Naive B cell (primary cell): ENCODE measurements at regions not wholly inside any gene's neighbourhood (a gene's known extent, or its start where the extent isn't known, plus 50 kb on each side); places are given as distances from the start of the nearest gene placed in this dataset.
A peak's percentile ranks its signal among the peaks of the same experiment; 100 is the strongest.

Experiments
- ATAC-seq, 2 donors: fragments of 150-1000 bp; cut with Tn5 transposase; 2 replicates each; pipeline ENCODE4 v1.10.0; 2021; ENCODE audit warnings: low read depth in 2 of 2, mild to moderate bottlenecking in 2 of 2, moderate library complexity in 2 of 2
- DNase-seq: peaks from one replicate; pipeline ENCODE4 v3.0.0; 2022
- H3K27ac Mint-ChIP-seq, 6 donors: one replicate each; pipeline ENCODE4 v1.8.0; 2020 to 2022; ENCODE audit warnings: mild to moderate bottlenecking in 6 of 6, mixed read lengths in 6 of 6, moderate library complexity in 5 of 6, inconsistent platforms in 2 of 6
- H3K27me3 Mint-ChIP-seq, 3 donors: one replicate each; pipeline ENCODE4 v1.8.0; 2021 to 2022; ENCODE audit warnings: mixed read lengths in 3 of 3, mild to moderate bottlenecking in 1 of 3
- H3K36me3 Mint-ChIP-seq, 2 donors: one replicate each; pipeline ENCODE4 v1.8.0; 2020 to 2022; ENCODE audit warnings: mixed read lengths in 2 of 2, inconsistent platforms in 1 of 2, mild to moderate bottlenecking in 1 of 2
- H3K4me1 Mint-ChIP-seq, 3 donors: one replicate each; pipeline ENCODE4 v1.8.0; 2020 to 2022; ENCODE audit warnings: mixed read lengths in 3 of 3, inconsistent platforms in 1 of 3, mild to moderate bottlenecking in 1 of 3, moderate library complexity in 1 of 3
- H3K4me3 Mint-ChIP-seq, 8 donors: one replicate each; pipeline ENCODE4 v1.8.0; 2020 to 2022; ENCODE audit warnings: mild to moderate bottlenecking in 8 of 8, mixed read lengths in 8 of 8, moderate library complexity in 8 of 8, inconsistent platforms in 2 of 8
- H3K9me3 Mint-ChIP-seq, 7 donors: one replicate each; pipeline ENCODE4 v1.8.0; 2020 to 2022; ENCODE audit warnings: mixed read lengths in 7 of 7, mild to moderate bottlenecking in 5 of 7, inconsistent platforms in 2 of 7, moderate library complexity in 1 of 7

- ATAC-seq: no peak
- no peak for DNase-seq
- Mint-ChIP-seq H3K4me3 (no peak overlapping the region), H3K9me3 (peaks cover 3 to 13% (median 9%) of the 10 kb centered on the region in 7 donors), H3K36me3 (peaks cover 0 to 8% of the 10 kb centered on the region in 2 donors), H3K27ac (no peak overlapping the region), H3K27me3 (no peaks in the 10 kb centered on the region), H3K4me1 (no peaks in the 10 kb centered on the region)
Observed at GRCh38 chr4:187276736-187277408, 553.2 kb upstream of the FAT1 start.

- DNase-seq: no peak
- no peak overlapping the region for H3K4me3 Mint-ChIP-seq
- no peak overlapping the region for H3K27ac Mint-ChIP-seq
- H3K27me3 Mint-ChIP-seq: no peaks in the 10 kb centered on the region
- H3K9me3 Mint-ChIP-seq: peaks cover 0 to 27% (median 15%) of the 10 kb centered on the region in 7 donors
- H3K4me1 Mint-ChIP-seq: no peaks in the 10 kb centered on the region
- peaks cover 0 to 8% of the 10 kb centered on the region in 2 donors for H3K36me3 Mint-ChIP-seq
- ATAC-seq: no peak
Observed at GRCh38 chr4:187283201-187283955, 559.7 kb upstream of the FAT1 start.

- Mint-ChIP-seq H3K4me3 (no peak overlapping the region), H3K9me3 (peaks cover 0 to 26% (median 8%) of the 10 kb centered on the region in 7 donors), H3K36me3 (no peaks in the 10 kb centered on the region), H3K4me1 (no peaks in the 10 kb centered on the region), H3K27ac (peak overlapping the region in 1 of 6 donors; percentile 15), H3K27me3 (no peaks in the 10 kb centered on the region)
- ATAC-seq (no peak), DNase-seq (no peak)
Observed at GRCh38 chr4:187286525-187286924, 562.9 kb upstream of the FAT1 start.

GRCh38 chr4:187289371-187289770, 565.7 kb upstream of the FAT1 start:
- no peak for DNase-seq
- H3K4me3 Mint-ChIP-seq: no peak overlapping the region
- ATAC-seq: no peak
- peaks cover 0 to 35% (median 6%) of the 10 kb centered on the region in 7 donors for H3K9me3 Mint-ChIP-seq
- H3K36me3 Mint-ChIP-seq: no peaks in the 10 kb centered on the region
- H3K4me1 Mint-ChIP-seq: no peaks in the 10 kb centered on the region
- no peak overlapping the region for H3K27ac Mint-ChIP-seq
- no peaks in the 10 kb centered on the region for H3K27me3 Mint-ChIP-seq

GRCh38 chr4:187294861-187295260, 571.2 kb upstream of the FAT1 start:
- DNase-seq (no peak), ATAC-seq (no peak)
- H3K27me3 Mint-ChIP-seq: no peaks in the 10 kb centered on the region
- peaks cover 6 to 8% of the 10 kb centered on the region in 2 donors for H3K36me3 Mint-ChIP-seq
- H3K27ac Mint-ChIP-seq: no peak overlapping the region
- no peaks in the 10 kb centered on the region for H3K4me1 Mint-ChIP-seq
- H3K9me3 Mint-ChIP-seq: peaks cover 19 to 58% (median 22%) of the 10 kb centered on the region in 7 donors
- no peak overlapping the region for H3K4me3 Mint-ChIP-seq

GRCh38 chr4:187301923-187302322, 578.3 kb upstream of the FAT1 start:
- no peak overlapping the region for H3K27ac Mint-ChIP-seq
- no peaks in the 10 kb centered on the region for H3K4me1 Mint-ChIP-seq
- ATAC-seq (no peak), DNase-seq (no peak)
- H3K27me3 Mint-ChIP-seq: no peaks in the 10 kb centered on the region
- peaks cover 4% of the 10 kb centered on the region in 2 donors for H3K36me3 Mint-ChIP-seq
- peaks cover 4 to 24% (median 15%) of the 10 kb centered on the region in 7 donors for H3K9me3 Mint-ChIP-seq
- H3K4me3 Mint-ChIP-seq: no peak overlapping the region

- Mint-ChIP-seq H3K4me1 (no peaks in the 10 kb centered on the region), H3K4me3 (no peak overlapping the region), H3K27me3 (no peaks in the 10 kb centered on the region), H3K36me3 (no peaks in the 10 kb centered on the region), H3K27ac (no peak overlapping the region), H3K9me3 (peaks cover 0 to 18% (median 11%) of the 10 kb centered on the region in 7 donors)
- no peak for DNase-seq
- no peak for ATAC-seq
Observed at GRCh38 chr4:187302457-187303150, 578.9 kb upstream of the FAT1 start.

- peaks cover 0 to 10% (median 7%) of the 10 kb centered on the region in 7 donors for H3K9me3 Mint-ChIP-seq
- DNase-seq (no peak), ATAC-seq (no peak)
- H3K4me1 Mint-ChIP-seq: no peaks in the 10 kb centered on the region
- H3K27me3 Mint-ChIP-seq: no peaks in the 10 kb centered on the region
- H3K36me3 Mint-ChIP-seq: no peaks in the 10 kb centered on the region
- no peak overlapping the region for H3K27ac Mint-ChIP-seq
- no peak overlapping the region for H3K4me3 Mint-ChIP-seq
Observed at GRCh38 chr4:187304133-187304532, 580.5 kb upstream of the FAT1 start.

GRCh38 chr4:187307131-187307530, 583.5 kb upstream of the FAT1 start:
- Mint-ChIP-seq H3K4me1 (no peaks in the 10 kb centered on the region), H3K27me3 (no peaks in the 10 kb centered on the region), H3K4me3 (no peak overlapping the region), H3K9me3 (peaks cover 2 to 10% (median 5%) of the 10 kb centered on the region in 7 donors), H3K27ac (no peak overlapping the region), H3K36me3 (no peaks in the 10 kb centered on the region)
- DNase-seq (no peak), ATAC-seq (no peak)

GRCh38 chr4:187309456-187309855, 585.8 kb upstream of the FAT1 start:
- DNase-seq (no peak), ATAC-seq (no peak)
- no peak overlapping the region for H3K27ac Mint-ChIP-seq
- H3K9me3 Mint-ChIP-seq: peaks cover 3 to 10% (median 6%) of the 10 kb centered on the region in 7 donors
- no peak overlapping the region for H3K4me3 Mint-ChIP-seq
- no peaks in the 10 kb centered on the region for H3K4me1 Mint-ChIP-seq
- H3K36me3 Mint-ChIP-seq: no peaks in the 10 kb centered on the region
- no peaks in the 10 kb centered on the region for H3K27me3 Mint-ChIP-seq

- no peaks in the 10 kb centered on the region for H3K4me1 Mint-ChIP-seq
- no peaks in the 10 kb centered on the region for H3K27me3 Mint-ChIP-seq
- H3K36me3 Mint-ChIP-seq: no peaks in the 10 kb centered on the region
- no peak overlapping the region for H3K27ac Mint-ChIP-seq
- ATAC-seq: no peak
- H3K4me3 Mint-ChIP-seq: no peak overlapping the region
- H3K9me3 Mint-ChIP-seq: peaks cover 4 to 10% (median 7%) of the 10 kb centered on the region in 7 donors
- DNase-seq: no peak
Observed at GRCh38 chr4:187312299-187312698, 588.6 kb upstream of the FAT1 start.

- H3K27ac Mint-ChIP-seq: peak overlapping the region in 1 of 6 donors; percentile 21
- DNase-seq: no peak
- no peaks in the 10 kb centered on the region for H3K36me3 Mint-ChIP-seq
- H3K4me1 Mint-ChIP-seq: no peaks in the 10 kb centered on the region
- no peak for ATAC-seq
- H3K9me3 Mint-ChIP-seq: peaks cover 2 to 12% (median 7%) of the 10 kb centered on the region in 7 donors
- no peaks in the 10 kb centered on the region for H3K27me3 Mint-ChIP-seq
- H3K4me3 Mint-ChIP-seq: no peak overlapping the region
Observed at GRCh38 chr4:187317799-187318198, 594.1 kb upstream of the FAT1 start.

- DNase-seq: no peak
- no peaks in the 10 kb centered on the region for H3K36me3 Mint-ChIP-seq
- peaks cover 1 to 19% (median 7%) of the 10 kb centered on the region in 7 donors for H3K9me3 Mint-ChIP-seq
- H3K27me3 Mint-ChIP-seq: no peaks in the 10 kb centered on the region
- H3K27ac Mint-ChIP-seq: no peak overlapping the region
- no peaks in the 10 kb centered on the region for H3K4me1 Mint-ChIP-seq
- H3K4me3 Mint-ChIP-seq: no peak overlapping the region
- no peak for ATAC-seq
Observed at GRCh38 chr4:187321711-187322110, 598.1 kb upstream of the FAT1 start.

GRCh38 chr4:187332141-187332540, 608.5 kb upstream of the FAT1 start:
- DNase-seq (no peak), ATAC-seq (no peak)
- Mint-ChIP-seq H3K4me3 (no peak overlapping the region), H3K36me3 (no peaks in the 10 kb centered on the region), H3K27me3 (no peaks in the 10 kb centered on the region), H3K27ac (peak overlapping the region in 1 of 6 donors; percentile 30), H3K9me3 (peaks cover 3 to 25% (median 14%) of the 10 kb centered on the region in 7 donors), H3K4me1 (no peaks in the 10 kb centered on the region)
